MV-4-11 (cell line): ENCODE measurements at regions not wholly inside any gene's neighbourhood (a gene's known extent, or its start where the extent isn't known, plus 50 kb on each side); places are given as distances from the start of the nearest gene placed in this dataset.

Source experiments
- DNase-seq: peaks from one replicate; lab custom pipeline; 2025; lab: John Stamatoyannopoulos, UW

DNA sequence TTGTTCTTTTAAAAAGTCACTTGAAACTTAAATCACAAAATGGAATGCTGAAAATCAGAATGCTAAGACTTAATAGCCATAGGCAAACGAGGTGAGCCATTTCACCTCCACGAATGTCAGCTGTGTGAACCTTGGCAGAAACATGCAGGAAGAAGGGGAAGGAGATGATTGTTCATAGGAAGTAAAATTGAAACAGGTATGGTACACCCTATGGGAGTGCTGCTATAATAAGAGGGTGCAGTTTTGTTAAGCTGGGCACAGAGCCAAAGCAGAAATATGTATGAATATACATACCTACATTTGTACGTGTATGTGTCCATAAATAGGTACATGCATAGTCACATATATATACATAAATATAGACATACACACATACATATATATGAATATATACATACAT, 51.0 kb upstream of the SPINK5 start:
- no peak for DNase-seq

- DNase-seq = peak; percentile 23
These were observed 52.2 kb upstream of the SPINK5 start for GRCh38 chr5:148011398-148012137.

DNA sequence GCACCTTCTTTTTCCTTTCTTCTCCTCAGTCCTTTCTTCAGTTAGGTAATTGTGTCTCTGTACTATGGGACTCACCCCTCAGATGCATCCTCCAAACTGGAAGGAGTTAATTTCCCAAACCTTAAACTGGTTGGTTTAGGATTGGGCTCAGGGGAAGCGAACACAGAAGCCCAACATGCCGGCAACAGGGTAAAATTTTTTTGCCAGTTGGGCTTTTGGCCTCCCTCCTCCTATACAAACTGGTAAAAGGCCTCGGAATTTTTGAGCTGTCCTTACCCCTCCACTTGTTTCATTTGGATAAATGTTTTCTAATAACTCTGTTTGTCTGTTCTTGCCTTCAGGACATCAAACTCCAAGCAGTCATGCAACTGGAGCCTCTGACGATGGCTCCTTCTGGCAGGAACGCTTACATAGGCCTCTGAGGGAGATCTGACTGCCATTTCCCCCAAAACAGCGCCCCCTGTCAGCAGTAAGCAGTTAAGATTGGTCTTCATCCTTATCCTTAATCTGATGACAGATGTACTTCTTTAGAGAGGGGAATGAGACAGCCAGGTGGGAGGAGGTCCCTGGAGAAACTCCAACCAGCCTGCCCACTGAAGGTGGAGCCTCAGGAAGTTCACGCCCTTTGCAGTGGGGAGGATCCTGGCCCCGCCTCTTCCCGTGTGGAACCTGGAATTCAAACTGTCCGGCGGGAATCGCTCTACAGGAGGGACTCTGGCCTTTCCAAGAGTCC, 57.8 kb upstream of the SPINK5 start:
- no peak for DNase-seq

GRCh38 chr5:148003226-148003625, 60.6 kb upstream of the SPINK5 start:
- DNase-seq = no peak

DNA sequence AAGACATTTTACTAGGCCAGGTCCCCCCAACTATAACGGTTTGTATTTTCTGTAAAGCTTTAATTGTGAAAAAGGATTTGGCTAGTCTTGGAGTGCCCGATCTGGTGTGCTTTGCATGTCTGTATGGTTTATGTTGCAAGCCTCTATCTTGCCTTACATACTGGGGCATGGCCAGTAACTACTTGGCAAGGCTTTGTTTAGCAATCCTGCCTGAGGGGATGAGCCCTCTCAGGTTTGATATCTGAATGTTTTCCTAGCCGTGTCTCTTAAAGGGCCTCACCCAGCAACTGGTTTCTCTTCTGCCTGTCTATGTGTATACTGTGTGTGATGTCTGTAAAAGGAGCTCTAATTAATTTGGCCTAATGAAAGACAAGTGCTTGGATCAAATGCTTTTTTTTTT, 61.3 kb upstream of the SPINK5 start:
- DNase-seq = no peak

GRCh38 chr5:148000036-148000435, 63.7 kb upstream of the SPINK5 start:
- no peak for DNase-seq

- DNase-seq = no peak
These were observed 65.1 kb upstream of the SPINK5 start for GRCh38 chr5:147998704-147999103.

DNA sequence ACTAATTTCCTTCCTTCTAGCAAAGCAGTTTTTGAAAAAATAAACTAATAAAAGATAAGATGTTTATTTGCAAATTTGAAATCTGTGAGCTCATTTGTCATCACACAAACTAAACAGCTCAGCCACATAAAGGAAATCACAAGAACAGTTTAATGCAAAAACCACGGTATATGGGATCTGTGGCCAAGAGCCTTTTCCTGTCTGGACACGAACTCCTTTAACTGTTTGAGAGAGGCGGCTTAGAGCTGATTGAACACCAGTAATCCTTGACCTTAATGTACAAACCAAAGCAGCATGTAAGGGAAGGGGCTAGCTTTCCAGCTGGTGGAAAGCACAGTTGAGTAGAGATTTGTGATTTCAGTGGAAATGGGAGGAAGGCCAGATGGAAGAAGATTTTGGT, 66.3 kb upstream of the SPINK5 start:
- no peak for DNase-seq

DNA sequence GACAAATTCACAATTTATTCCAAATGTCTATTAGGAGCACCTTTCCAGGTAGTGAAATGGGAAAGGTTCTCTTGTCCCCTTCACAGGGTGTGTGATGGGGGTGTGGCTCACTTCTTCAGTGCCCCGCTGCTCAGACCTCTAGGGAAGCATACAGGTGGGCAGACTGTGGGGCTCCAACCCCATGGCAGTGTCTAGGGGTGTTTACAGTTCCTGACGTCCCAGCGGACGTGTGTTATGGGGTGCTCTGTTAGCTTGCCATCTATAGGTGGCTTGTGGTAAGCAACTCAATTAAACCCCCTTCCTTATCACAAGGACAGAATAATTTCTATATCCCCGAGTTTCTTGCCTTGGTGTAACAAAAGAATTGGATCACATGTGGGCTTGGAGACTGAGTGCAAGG, 67.4 kb upstream of the SPINK5 start:
- DNase-seq = no peak

DNA sequence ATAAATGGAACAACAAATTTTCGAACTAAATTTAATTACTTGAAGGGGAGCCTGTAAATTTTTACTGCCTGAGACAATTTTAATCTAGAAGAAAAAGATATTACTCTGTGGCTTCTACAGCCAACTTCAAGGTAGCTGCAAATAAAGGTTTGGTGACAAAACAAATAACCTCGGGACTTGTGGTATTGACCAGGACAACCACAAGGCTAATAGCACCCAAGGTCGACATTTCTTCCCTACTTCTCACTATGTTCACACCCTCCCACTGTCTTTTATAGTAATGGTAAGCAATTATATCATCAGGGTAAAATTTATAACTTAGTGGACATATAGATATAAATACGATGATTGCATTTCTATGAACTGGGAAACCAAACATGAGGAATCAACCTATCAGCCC, 67.9 kb upstream of the SPINK5 start:
- DNase-seq = no peak

DNA sequence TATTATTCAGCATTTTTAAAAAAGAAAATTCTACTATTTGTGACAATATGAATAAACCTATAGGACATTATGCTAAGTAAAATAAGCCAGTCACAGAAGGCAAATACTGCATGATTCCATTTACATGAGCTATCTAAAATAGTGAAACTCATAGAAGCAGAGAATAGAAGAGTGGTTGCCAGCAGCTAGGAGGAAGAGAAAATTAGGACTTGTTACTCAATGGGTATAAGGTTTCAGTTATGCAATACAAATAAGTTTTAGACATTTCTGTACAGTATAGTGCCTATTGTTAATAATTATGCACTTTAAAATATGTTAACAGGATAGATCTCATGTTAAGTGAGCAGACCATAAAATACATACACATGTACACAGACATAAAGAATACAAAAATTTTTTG, 73.8 kb upstream of the SPINK5 start:
- DNase-seq = peak; percentile 46

GRCh38 chr5:147989239-147989638, 74.5 kb upstream of the SPINK5 start:
- no peak for DNase-seq

GRCh38 chr5:147986134-147986757, 77.5 kb upstream of the SPINK5 start:
- DNase-seq = no peak

DNA sequence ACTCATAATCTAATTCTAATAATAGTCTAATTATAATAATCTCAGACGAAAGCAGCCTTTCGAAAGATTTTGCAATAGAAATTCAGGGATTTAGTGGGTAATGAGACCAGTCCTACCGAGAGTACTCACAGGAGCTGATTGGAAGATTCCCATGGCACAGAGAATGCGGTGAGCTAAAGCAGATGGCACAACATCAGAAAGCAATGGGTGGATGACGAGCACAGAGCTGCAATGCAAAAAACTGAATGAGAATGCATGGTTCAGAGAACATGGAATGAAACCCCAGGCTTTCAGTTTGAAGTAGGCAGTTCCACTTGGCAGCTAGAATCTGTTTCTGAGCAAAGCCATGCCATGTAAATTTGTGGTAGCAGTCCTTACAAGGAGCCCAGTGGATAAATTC, 78.2 kb upstream of the SPINK5 start:
- DNase-seq = no peak

GRCh38 chr5:147983742-147984141, 77.4 kb upstream of the C5orf46 start:
- no peak for DNase-seq

DNA sequence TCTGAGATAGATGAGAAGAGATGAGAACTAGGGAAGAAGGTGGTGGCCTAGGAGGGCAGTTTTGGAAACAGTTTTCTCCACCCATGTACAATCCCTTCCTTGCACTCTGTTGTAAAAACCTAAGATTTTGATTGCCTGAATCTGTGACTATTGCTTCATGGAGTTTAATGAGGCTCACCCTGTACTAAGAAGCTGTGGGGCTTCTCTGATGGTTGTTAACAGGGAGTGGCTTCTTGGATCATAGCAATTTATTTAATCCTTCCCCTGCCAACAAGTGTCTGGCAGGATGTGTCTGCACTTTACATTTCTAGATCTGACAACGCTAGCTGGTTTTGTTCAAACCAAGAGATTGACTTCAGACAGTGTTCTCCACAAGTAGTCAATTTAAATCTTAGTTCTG, 74.7 kb upstream of the C5orf46 start:
- no peak for DNase-seq

GRCh38 chr5:147979761-147980160, 73.4 kb upstream of the C5orf46 start:
- no peak for DNase-seq

GRCh38 chr5:147972076-147972840, 65.9 kb upstream of the C5orf46 start:
- no peak for DNase-seq

- DNase-seq = no peak
These were observed 65.1 kb upstream of the C5orf46 start for GRCh38 chr5:147971472-147971871.

GRCh38 chr5:147968855-147969254, 62.5 kb upstream of the C5orf46 start:
- DNase-seq = no peak

- no peak for DNase-seq
These were observed 60.5 kb upstream of the C5orf46 start for GRCh38 chr5:147966829-147967228.

- no peak for DNase-seq
These were observed 60.0 kb upstream of the C5orf46 start for GRCh38 chr5:147966326-147966725.

GRCh38 chr5:147965715-147966114, 59.4 kb upstream of the C5orf46 start:
- DNase-seq = no peak
